ENCODE measurements at regions not wholly inside any gene's neighbourhood (a gene's known extent, or its start where the extent isn't known, plus 50 kb on each side); places are given as distances from the start of the nearest gene placed in this dataset.

DNA sequence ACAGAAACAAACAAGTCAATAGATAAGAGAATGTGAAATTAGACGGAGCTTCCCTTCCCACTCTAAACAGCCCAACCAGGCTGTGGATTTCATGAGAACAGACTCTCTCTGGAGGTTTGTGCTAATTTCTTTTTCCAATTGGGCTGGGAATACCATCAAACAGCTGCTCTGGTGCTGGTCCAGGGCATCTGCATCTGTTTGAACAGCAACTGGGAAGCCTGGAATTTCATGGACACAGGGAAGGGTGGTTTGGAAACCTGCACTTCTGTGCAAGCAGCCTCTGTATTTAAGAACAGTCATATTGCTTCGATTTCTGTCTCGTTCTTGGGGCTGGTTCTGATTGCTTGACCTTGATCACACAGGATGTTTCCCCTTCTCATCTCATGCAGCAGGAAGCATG lies 88.7 kb downstream of the FOXL1 start:
- Histone ChIP-seq H3K27ac (peak overlapping the region in 1 of 2 donors; percentile 37), H3K4me1 (ENCODE audit: control insufficient read depth in 1 of 2, low read depth in 2 of 2) (peaks cover 37 to 92% of the 10 kb centered on the region in 2 donors), H3K27me3 (replicated peaks; ENCODE audit: insufficient read depth) (no peaks in the 10 kb centered on the region), H3K4me3 (no peak overlapping the region), H3K9me3 (no peaks in the 10 kb centered on the region), H3K36me3 (no peaks in the 10 kb centered on the region)
- DNase-seq (ENCODE audit: low spot score) = no peak
- no peak for ATAC-seq (ENCODE audit: insufficient number of reproducible peaks, low FRiP score, low read depth)
- TF ChIP-seq, protein P1, sequence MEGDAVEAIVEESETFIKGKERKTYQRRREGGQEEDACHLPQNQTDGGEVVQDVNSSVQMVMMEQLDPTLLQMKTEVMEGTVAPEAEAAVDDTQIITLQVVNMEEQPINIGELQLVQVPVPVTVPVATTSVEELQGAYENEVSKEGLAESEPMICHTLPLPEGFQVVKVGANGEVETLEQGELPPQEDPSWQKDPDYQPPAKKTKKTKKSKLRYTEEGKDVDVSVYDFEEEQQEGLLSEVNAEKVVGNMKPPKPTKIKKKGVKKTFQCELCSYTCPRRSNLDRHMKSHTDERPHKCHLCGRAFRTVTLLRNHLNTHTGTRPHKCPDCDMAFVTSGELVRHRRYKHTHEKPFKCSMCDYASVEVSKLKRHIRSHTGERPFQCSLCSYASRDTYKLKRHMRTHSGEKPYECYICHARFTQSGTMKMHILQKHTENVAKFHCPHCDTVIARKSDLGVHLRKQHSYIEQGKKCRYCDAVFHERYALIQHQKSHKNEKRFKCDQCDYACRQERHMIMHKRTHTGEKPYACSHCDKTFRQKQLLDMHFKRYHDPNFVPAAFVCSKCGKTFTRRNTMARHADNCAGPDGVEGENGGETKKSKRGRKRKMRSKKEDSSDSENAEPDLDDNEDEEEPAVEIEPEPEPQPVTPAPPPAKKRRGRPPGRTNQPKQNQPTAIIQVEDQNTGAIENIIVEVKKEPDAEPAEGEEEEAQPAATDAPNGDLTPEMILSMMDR (IDR thresholded peaks at IDR 0.05) = no peak

DNA sequence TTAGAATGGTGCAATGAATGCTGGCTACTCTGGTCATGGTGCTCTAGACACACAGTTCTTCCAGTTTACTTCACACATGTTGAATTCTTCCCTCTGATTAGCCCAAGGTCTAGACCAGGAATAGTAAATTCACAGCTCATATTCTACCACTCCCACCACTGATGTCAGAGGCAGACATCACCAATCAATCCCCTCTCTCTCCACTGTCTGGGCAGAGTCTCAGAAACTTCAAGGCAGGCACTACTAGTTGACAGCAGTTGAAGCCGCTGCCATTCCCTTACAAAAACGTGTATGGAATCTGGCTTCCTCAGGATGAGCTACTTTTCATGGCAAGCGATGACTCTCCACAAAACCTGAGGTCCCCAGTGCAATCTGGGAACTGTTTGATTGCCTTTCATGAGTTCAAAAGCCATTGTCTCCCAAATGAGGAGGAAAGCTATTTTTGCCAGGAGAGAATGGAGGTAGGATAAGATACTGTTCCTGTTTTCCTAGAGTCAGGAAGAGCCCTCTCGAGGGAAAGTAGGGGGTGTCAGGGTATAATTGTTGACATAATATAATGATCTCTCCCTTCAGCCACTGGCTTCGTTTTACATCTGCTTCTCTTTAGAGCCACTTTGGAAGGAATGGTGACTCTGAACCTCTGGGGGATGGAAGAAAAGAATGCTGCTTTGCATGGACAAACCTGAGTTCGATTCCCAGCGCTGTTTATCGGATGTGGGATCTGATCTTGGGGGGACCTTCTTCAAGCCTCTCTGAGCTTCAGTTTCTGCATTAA lies 90.0 kb downstream of the FOXL1 start:
- peaks cover 33 to 83% of the 10 kb centered on the region in 2 donors for H3K4me1 ChIP-seq (ENCODE audit: control insufficient read depth in 1 of 2, low read depth in 2 of 2)
- peak overlapping the region in 1 of 2 donors; percentile 68 for H3K27ac ChIP-seq
- TF ChIP-seq, protein P1 (IDR thresholded peaks at IDR 0.05) = no peak
- H3K27me3 ChIP-seq (replicated peaks; ENCODE audit: insufficient read depth) = no peaks in the 10 kb centered on the region
- no peaks in the 10 kb centered on the region for H3K9me3 ChIP-seq
- no peak for DNase-seq (ENCODE audit: low spot score)
- H3K36me3 ChIP-seq = no peaks in the 10 kb centered on the region
- no peak overlapping the region for H3K4me3 ChIP-seq
- no peak for ATAC-seq (ENCODE audit: insufficient number of reproducible peaks, low FRiP score, low read depth)

DNA sequence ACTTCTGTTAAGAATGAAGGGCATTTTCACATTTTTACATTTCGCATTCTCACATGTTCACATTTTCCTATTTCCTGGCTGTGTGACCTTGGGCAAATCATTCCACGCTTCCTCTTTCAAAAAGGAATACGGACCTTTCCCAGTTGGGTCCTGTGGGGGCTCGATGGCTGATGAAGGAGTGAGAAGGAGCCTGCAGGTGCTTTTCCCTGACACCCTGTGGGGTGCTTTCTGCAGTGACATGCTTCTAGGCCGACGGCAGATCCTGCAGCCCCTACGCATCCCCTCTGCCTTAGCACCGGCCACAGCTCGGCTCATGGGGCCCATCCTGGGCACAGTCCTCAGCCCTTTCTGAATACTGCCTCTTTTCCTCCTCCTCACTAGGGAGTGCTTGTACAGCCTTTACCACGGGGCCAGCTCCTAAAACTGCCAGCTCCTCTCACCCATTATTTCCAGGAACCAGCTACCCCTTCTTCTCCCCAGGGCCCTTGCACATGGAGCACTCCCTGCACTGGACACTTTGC lies 91.0 kb downstream of the FOXL1 start:
- TF ChIP-seq, protein P1 (IDR thresholded peaks at IDR 0.05) = no peak

DNA sequence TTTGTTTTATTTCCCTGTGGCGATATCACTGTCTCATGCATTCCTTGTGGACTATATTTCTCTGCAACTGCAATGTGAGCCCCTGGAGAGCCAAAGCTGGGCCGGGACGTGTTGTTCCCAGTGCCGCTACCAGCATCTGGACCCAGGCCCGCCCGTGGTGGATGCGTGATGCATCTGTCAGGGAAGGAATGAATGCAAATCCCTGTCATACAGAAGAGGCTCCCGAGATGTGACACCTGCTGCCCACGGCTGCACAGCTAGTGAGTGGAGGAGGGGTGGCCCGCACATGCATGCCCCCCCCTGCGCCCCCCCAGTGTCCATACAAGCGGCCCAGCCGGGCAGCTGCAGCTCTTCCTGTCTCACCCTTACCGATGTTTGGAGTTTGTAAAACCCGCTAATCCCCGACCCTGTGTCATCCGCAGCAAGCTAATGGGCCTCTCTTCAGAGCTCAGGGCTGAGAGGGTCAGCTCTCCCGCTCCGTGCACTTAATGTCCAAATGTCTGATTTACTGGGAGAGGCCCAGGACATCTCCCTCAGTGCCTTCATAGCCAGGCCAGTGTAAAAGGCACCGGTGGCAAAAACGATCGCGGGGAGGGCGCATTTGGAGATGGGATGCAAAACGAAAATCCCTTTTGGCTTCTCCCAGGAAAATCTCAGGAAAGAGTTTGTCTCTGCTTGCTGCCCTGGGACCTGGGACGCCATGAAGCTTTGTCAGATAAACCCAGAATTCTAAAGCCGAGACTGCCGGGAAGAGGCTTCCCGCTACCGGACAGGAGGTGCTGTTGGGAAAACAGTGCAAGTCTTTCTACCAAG lies 91.8 kb downstream of the FOXL1 start:
- no peak for ATAC-seq (ENCODE audit: insufficient number of reproducible peaks, low FRiP score, low read depth)
- H3K4me3 ChIP-seq = no peak overlapping the region
- TF ChIP-seq, protein P1 (IDR thresholded peaks at IDR 0.05) = no peak
- peaks cover 18 to 64% of the 10 kb centered on the region in 2 donors for H3K4me1 ChIP-seq (ENCODE audit: control insufficient read depth in 1 of 2, low read depth in 2 of 2)
- no peaks in the 10 kb centered on the region for H3K27me3 ChIP-seq (replicated peaks; ENCODE audit: insufficient read depth)
- H3K36me3 ChIP-seq = no peaks in the 10 kb centered on the region
- H3K27ac ChIP-seq = peak overlapping the region; percentile 51 to 68
- no peaks in the 10 kb centered on the region for H3K9me3 ChIP-seq
- DNase-seq (ENCODE audit: low spot score) = no peak

More for the DNA sequence above, 91.0 kb downstream of the FOXL1 start:
- DNase-seq (ENCODE audit: low spot score) = no peak
- no peaks in the 10 kb centered on the region for H3K9me3 ChIP-seq
- peaks cover 25 to 72% of the 10 kb centered on the region in 2 donors for H3K4me1 ChIP-seq (ENCODE audit: control insufficient read depth in 1 of 2, low read depth in 2 of 2)
- no peaks in the 10 kb centered on the region for H3K27me3 ChIP-seq (replicated peaks; ENCODE audit: insufficient read depth)
- peak overlapping the region; percentile 51 to 68 for H3K27ac ChIP-seq
- ATAC-seq (ENCODE audit: insufficient number of reproducible peaks, low FRiP score, low read depth) = no peak
- no peaks in the 10 kb centered on the region for H3K36me3 ChIP-seq
- H3K4me3 ChIP-seq = no peak overlapping the region

DNA sequence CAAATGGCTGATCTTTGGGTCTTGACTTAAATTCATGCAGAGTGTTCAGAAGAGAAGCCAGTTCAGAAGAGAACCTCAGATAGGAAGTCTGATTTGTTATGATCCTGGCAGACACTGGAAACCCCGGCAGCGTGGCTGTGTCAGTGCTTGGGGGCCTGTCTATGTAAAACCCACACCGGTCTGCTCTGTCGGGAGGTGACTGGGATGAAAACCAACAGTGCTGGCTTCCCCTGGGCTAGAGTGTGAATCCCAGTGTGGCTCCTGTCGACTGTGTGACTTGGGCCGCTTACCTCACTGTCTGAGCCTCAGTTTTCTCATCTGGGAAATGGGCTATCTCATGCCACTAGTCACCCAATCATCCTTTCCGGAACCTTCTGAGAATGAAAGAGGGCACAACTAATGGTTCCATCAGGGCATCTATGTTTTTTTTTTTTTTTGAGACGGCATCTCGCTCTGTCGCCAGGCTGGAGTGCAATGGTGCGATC lies 92.4 kb downstream of the FOXL1 start:
- DNase-seq (ENCODE audit: low spot score) (no peak), ATAC-seq (ENCODE audit: insufficient number of reproducible peaks, low FRiP score, low read depth) (no peak)
- TF ChIP-seq, protein P1 (IDR thresholded peaks at IDR 0.05) = no peak
- no peaks in the 10 kb centered on the region for H3K27me3 ChIP-seq (replicated peaks; ENCODE audit: insufficient read depth)
- no peaks in the 10 kb centered on the region for H3K9me3 ChIP-seq
- no peak overlapping the region for H3K4me3 ChIP-seq
- H3K36me3 ChIP-seq = no peaks in the 10 kb centered on the region
- peak overlapping the region in 1 of 2 donors; percentile 51 for H3K27ac ChIP-seq
- H3K4me1 ChIP-seq (ENCODE audit: control insufficient read depth in 1 of 2, low read depth in 2 of 2) = peaks cover 15 to 61% of the 10 kb centered on the region in 2 donors

Data from thoracic aorta (tissue), 2 donors.